Panc1 (cell line): ENCODE measurements at regions not wholly inside any gene's neighbourhood (a gene's known extent, or its start where the extent isn't known, plus 50 kb on each side); places are given as distances from the start of the nearest gene placed in this dataset.

Experiments used
- ATAC-seq: fragments of 200-7000 bp; cut with Tn5 transposase; 2 replicates; pipeline ENCODE4 v1.9.1; 2020; ENCODE audit warnings: mild to moderate bottlenecking, moderate library complexity
- BruUV-seq: library from RNA; stranded (reverse); fragments of 400-500 nt; replicated peaks from 2 replicates; lab custom pipeline; 2021; lab: Mats Ljungman, UMichigan
- CTCF ChIA-PET: fragments of 300-600 bp; sonication (Branson Sonifier 250); formaldehyde crosslinking; loops from one replicate; lab custom pipeline; 2022; ENCODE audit warnings: antibody characterized with exemption; lab: Charles Lee
- POLR2A ChIA-PET: fragments of 300-600 bp; sonication (Branson Sonifier 250); formaldehyde crosslinking; loops from one replicate; lab custom pipeline; 2022; ENCODE audit warnings: antibody characterized with exemption; lab: Charles Lee
- DNase-seq: peaks from one replicate; pipeline ENCODE4 v3.0.0-alpha.2; 2010; ENCODE audit warnings: low read depth, low spot score
- H3K27ac ChIP-seq: 2 replicates; pipeline ENCODE4 v1.5.1; 2011; ENCODE audit warnings: mild to moderate bottlenecking, low read length, inconsistent platforms
- H3K27me3 ChIP-seq: fragments of 200-500 bp; sonication (Bioruptor generic); 2 replicates; pipeline ENCODE4 v1.6.0; 2014; ENCODE audit warnings: low read length, inconsistent platforms; ENCODE audit not compliant: control insufficient read depth, insufficient read depth
- H3K36me3 ChIP-seq: fragments of 200-500 bp; sonication (Bioruptor generic); 2 replicates; pipeline ENCODE4 v1.5.1; 2014; ENCODE audit warnings: inconsistent platforms, mild to moderate bottlenecking, low read length, moderate library complexity; ENCODE audit not compliant: control insufficient read depth, insufficient read depth
- H3K4me1 ChIP-seq: 2 replicates; pipeline ENCODE4 v1.5.1; 2011; ENCODE audit warnings: inconsistent platforms, mild to moderate bottlenecking, low read length, moderate library complexity; ENCODE audit not compliant: control insufficient read depth, insufficient read depth
- H3K4me3 ChIP-seq, 2 experiments: 2 replicates each; pipeline ENCODE4 v1.5.1; 2011 to 2012; ENCODE audit warnings: low read depth in 2 of 2, low read length in 2 of 2, mild to moderate bottlenecking in 2 of 2, inconsistent platforms in 1 of 2, moderate library complexity in 1 of 2
- H3K9me3 ChIP-seq: fragments of 200-500 bp; sonication (Bioruptor generic); 2 replicates; pipeline ENCODE4 v1.5.1; 2014; ENCODE audit warnings: low read depth, mild to moderate bottlenecking, inconsistent platforms, low read length, moderate library complexity; ENCODE audit not compliant: control insufficient read depth, insufficient read depth
- CTCF ChIP-seq: fragments of 450-650 bp; IDR thresholded peaks from 2 replicates; pipeline ENCODE4 v1.5.1; 2017; ENCODE audit warnings: mild to moderate bottlenecking
- POLR2AphosphoS5 ChIP-seq: IDR thresholded peaks from 2 replicates; pipeline ENCODE4 v1.6.1; 2012; ENCODE audit warnings: mild to moderate bottlenecking, low read depth, low read length, moderate library complexity
- SIN3A ChIP-seq: IDR thresholded peaks from 2 replicates; pipeline ENCODE4 v1.6.1; 2012; ENCODE audit warnings: low read depth, mild to moderate bottlenecking, low read length, moderate library complexity, borderline replicate concordance; ENCODE audit not compliant: insufficient read depth
- TCF7L2 ChIP-seq: IDR thresholded peaks from 2 replicates; pipeline ENCODE4 v1.6.1; 2011; ENCODE audit warnings: mild to moderate bottlenecking, low read depth, low read length, inconsistent platforms
- in situ Hi-C: cut with HindIII; loops from 2 replicates; pipeline ENCODE4 v1.10.0; 2016; ENCODE audit warnings: low sequenced_read_pairs, low pct_unique_long_range_greater_than_20kb
- intact Hi-C: fragments of 100-400 bp; cut with micrococcal nuclease; formaldehyde crosslinking; loops from one replicate; pipeline ENCODE4 v1.10.0; 2022; ENCODE audit not compliant: unreplicated experiment
- TF ChIP-seq, protein P1 (sequence below), 2 experiments: IDR thresholded peaks; 2 replicates each; pipeline ENCODE4 v1.6.1; 2011 to 2012; ENCODE audit warnings: low read depth in 2 of 2, control low read depth in 1 of 2, low read length in 1 of 2, mild to moderate bottlenecking in 1 of 2, moderate library complexity in 1 of 2; ENCODE audit not compliant: insufficient read depth in 1 of 2

DNA sequence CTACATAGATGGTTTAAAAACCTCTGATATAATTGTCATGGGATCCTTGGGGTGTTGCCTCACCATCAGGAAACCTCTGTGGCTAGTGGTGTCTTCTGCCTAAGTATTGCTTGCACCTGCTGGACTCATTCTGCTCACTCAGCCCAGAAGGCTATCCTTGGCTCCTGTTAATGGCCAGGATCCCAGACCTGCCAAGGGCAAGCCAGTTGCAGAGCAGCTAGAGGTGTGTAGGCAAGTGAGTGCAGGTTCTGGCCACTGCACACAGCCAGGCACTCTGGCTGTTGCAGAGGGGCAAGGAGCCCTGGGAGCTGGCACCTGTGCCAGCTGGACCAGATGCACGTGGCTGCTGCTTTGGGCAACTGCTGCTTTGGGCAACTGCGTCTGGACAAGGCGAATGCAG is 1125.8 kb downstream of the SI start:
- no peaks in the 10 kb centered on the region for H3K4me1 ChIP-seq
- ATAC-seq (no peak), DNase-seq (no peak)
- ChIA-PET CTCF (no interaction called here), POLR2A (no interaction called here)
- no TSS peak for BruUV-seq
- in situ Hi-C loops: no loop called here
- H3K9me3 ChIP-seq: no peaks in the 10 kb centered on the region
- H3K36me3 ChIP-seq: no peaks in the 10 kb centered on the region
- H3K4me3 ChIP-seq: no peak overlapping the region
- H3K27ac ChIP-seq: no peak overlapping the region
- intact Hi-C loops: no loop called here
- H3K27me3 ChIP-seq: no peaks in the 10 kb centered on the region
- TF ChIP-seq, protein P1, sequence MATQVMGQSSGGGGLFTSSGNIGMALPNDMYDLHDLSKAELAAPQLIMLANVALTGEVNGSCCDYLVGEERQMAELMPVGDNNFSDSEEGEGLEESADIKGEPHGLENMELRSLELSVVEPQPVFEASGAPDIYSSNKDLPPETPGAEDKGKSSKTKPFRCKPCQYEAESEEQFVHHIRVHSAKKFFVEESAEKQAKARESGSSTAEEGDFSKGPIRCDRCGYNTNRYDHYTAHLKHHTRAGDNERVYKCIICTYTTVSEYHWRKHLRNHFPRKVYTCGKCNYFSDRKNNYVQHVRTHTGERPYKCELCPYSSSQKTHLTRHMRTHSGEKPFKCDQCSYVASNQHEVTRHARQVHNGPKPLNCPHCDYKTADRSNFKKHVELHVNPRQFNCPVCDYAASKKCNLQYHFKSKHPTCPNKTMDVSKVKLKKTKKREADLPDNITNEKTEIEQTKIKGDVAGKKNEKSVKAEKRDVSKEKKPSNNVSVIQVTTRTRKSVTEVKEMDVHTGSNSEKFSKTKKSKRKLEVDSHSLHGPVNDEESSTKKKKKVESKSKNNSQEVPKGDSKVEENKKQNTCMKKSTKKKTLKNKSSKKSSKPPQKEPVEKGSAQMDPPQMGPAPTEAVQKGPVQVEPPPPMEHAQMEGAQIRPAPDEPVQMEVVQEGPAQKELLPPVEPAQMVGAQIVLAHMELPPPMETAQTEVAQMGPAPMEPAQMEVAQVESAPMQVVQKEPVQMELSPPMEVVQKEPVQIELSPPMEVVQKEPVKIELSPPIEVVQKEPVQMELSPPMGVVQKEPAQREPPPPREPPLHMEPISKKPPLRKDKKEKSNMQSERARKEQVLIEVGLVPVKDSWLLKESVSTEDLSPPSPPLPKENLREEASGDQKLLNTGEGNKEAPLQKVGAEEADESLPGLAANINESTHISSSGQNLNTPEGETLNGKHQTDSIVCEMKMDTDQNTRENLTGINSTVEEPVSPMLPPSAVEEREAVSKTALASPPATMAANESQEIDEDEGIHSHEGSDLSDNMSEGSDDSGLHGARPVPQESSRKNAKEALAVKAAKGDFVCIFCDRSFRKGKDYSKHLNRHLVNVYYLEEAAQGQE (IDR thresholded peaks at IDR 0.05; ENCODE audit: insufficient read depth in 1 of 2, low read depth in 2 of 2, low read length in 1 of 2): no peak
- TF ChIP-seq SIN3A (no peak), POLR2AphosphoS5 (no peak), TCF7L2 (no peak), CTCF (no peak)

DNA sequence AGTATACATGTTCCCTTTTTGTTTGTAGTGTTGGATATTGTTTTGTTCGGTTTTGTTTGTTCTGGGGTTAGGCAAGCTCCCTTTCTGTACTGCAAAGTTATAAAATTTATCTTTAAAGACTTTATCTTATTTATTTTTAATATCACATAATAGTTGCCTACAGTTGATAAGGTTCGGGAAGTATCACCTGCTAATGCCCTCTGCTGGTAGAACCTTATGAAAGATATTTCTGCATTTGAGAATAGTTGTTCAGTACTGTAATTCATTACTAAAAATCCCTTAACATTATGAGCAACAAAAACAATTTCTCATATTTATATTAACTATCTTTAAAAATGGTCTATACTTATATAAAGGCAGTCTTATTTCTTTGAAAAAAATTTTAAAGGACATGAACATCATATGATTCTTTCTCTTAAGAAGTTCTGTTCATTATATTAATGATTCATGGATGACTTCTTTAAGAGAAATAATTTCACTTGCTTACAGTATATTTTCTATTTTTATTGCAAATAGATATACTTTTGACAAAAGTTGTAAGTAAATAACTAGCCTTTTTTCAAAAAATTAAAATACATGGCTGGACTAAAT is 1126.8 kb downstream of the SI start:
- Histone ChIP-seq H3K4me1 (no peaks in the 10 kb centered on the region), H3K4me3 (no peak overlapping the region), H3K9me3 (no peaks in the 10 kb centered on the region), H3K27ac (no peak overlapping the region), H3K27me3 (no peaks in the 10 kb centered on the region), H3K36me3 (no peaks in the 10 kb centered on the region)
- intact Hi-C loops (no loop called here), in situ Hi-C loops (no loop called here)
- ATAC-seq (no peak), DNase-seq (no peak)
- no TSS peak for BruUV-seq
- TF ChIP-seq TCF7L2: no peak
- TF ChIP-seq CTCF: peak; percentile 36; the same call in 1 of the 2 replicates
- CTCF ChIA-PET: no interaction called here
- POLR2A ChIA-PET: no interaction called here
